GM12865 (cell line): ENCODE measurements at regions not wholly inside any gene's neighbourhood (a gene's known extent, or its start where the extent isn't known, plus 50 kb on each side); places are given as distances from the start of the nearest gene placed in this dataset.

Experiments
- DNase-seq: peaks from one replicate; pipeline ENCODE4 v3.0.0; 2010; ENCODE audit warnings: low read depth
- H3K4me3 ChIP-seq: 2 replicates; pipeline ENCODE4 v1.5.1; 2011; ENCODE audit warnings: mild to moderate bottlenecking, low read depth, low read length, control low read depth
- TF ChIP-seq, protein P1 (sequence below): IDR thresholded peaks from 2 replicates; pipeline ENCODE4 v1.5.1; 2011; ENCODE audit warnings: low read length, control low read depth, low read depth, inconsistent platforms; ENCODE audit not compliant: insufficient read depth; ENCODE audit errors: missing control alignments

DNA sequence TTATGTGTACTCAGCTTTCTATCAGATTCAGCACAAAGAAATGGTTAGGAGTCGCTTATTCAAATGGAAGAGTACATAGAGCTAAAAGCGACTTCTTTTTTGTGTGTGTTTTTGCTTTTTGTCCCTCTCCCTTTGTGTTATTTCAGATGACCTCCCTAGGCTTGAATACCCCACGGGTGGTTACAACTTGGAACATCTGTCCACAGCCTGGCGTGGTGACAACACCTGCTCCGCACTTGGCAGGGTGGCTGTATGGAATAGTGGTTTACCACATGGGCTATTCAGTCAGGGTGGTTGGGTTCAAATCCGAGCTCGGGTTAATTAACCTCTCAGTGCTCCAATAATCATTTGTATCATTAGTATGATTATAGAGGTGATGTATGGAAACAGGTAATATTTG is 151.6 kb upstream of the FREM2 start:
- H3K4me3 ChIP-seq: no peak overlapping the region
- no peak for DNase-seq
- TF ChIP-seq, protein P1, sequence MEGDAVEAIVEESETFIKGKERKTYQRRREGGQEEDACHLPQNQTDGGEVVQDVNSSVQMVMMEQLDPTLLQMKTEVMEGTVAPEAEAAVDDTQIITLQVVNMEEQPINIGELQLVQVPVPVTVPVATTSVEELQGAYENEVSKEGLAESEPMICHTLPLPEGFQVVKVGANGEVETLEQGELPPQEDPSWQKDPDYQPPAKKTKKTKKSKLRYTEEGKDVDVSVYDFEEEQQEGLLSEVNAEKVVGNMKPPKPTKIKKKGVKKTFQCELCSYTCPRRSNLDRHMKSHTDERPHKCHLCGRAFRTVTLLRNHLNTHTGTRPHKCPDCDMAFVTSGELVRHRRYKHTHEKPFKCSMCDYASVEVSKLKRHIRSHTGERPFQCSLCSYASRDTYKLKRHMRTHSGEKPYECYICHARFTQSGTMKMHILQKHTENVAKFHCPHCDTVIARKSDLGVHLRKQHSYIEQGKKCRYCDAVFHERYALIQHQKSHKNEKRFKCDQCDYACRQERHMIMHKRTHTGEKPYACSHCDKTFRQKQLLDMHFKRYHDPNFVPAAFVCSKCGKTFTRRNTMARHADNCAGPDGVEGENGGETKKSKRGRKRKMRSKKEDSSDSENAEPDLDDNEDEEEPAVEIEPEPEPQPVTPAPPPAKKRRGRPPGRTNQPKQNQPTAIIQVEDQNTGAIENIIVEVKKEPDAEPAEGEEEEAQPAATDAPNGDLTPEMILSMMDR: no peak

DNA sequence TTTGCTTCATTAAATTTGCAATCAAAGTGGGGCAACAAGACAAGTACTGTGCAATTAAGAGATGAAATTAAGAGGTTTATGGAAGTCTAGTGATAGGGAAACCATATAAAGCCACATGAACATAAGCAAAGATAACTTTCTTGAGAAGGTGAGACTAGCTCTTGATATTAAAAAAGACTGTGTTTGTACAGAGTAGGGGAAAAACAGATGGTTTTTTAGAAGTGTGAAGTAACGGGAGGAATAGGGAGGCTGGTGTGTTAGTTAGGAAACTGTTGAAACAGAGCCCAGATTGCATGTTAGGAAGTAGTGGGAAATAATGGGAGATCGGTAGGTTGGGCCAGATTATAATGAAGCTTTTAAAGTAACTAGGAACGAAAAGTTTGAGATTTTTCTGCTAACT is 149.8 kb upstream of the FREM2 start:
- H3K4me3 ChIP-seq: no peak overlapping the region
- DNase-seq: no peak
- TF ChIP-seq, protein P1: no peak

DNA sequence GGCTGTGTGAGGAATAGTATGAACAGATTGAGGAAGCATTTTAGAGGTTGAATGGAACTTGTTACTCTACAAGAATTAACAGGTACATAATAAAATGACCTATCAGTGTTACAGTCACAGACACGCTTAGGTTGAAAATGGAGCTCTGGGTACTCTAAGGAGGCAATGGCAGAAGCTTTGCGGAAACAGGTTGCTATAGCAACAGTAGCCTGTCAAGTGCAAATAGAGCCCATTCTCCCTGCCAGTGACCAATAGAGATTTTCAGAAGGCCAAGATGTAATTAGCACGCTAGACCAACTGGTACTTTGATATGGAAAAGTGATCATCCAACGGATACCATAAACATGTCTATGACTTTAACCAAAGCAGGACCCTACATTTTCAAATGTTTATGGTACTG is 148.5 kb upstream of the FREM2 start:
- no peak overlapping the region for H3K4me3 ChIP-seq
- TF ChIP-seq, protein P1: no peak
- DNase-seq: no peak

DNA sequence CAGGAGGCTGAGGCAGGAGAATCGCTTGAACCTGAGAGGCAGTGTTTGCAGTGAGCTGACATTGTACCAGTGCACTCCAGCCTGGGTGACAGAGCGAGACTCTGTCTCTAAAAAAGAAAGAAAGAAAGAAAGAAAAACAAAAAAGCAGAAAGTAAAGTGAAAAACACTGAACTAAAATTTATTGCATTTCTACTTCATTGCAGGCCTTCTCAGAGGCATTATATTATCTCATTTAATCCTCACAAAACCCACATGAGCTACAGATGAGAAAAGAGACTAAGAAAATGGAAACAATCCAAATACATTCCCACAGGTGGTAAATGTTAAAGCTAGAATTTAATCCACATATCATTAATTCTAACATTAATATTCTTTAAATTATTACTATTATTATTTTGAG is 147.2 kb upstream of the FREM2 start:
- no peak overlapping the region for H3K4me3 ChIP-seq
- TF ChIP-seq, protein P1: no peak
- no peak for DNase-seq

DNA sequence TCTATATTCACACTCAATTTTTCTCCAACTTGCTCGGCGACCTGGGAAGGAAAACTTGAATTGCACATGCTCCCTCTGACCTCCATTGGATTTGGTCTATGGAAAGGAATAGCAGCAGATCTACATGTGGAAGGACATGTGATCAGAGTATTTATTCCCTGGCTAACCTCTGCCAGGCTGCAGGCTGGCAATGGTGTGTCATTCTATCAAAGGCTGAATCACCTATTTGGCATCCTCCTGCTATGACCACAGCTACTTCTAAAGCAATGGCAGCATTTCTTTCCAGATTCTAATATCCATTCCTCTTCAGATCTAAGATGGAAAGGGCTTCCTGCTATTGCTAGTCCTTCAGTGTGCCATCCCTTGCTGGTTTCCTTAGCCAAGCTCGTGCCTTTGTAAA is 144.3 kb upstream of the FREM2 start:
- no peak overlapping the region for H3K4me3 ChIP-seq
- TF ChIP-seq, protein P1: no peak
- no peak for DNase-seq

DNA sequence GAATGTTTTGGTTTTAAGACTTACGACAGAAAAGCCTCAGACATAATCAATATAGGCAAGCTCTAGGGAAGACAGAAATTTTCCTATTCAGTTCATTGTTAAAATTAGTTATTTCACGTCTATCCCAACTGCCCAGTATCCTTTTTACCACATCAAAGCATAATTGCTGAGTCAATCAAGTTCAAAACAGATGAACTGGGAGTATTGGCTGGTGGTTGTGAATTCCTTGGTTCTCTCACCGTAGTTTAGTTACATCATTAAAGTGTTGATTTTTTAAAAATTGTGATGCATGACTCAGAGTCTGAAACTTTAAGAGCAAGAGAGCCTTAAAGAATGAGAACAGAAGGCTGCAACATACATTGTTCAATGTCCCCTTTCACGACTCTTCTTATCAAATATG is 143.3 kb upstream of the FREM2 start:
- DNase-seq: no peak
- TF ChIP-seq, protein P1: no peak

DNA sequence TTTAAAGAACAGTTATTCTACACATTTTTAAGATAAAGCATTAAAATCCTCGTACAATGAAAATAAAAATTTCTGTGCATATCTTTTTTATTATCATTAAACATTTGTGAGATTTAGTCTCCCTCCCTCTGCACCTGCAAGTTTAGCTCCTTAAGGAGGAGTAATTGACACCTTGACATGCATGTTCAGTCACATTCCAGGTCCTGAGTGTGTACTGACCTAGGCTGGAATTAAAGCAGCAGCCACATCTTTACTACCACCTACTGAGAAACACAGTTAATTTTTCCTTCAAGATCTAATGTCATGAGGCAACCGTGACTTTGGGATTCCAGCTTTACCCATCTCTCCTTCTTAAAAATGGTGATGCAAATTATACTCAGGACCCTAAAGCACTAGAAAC is 123.1 kb upstream of the FREM2 start:
- DNase-seq: no peak
- TF ChIP-seq, protein P1: no peak
- no peak overlapping the region for H3K4me3 ChIP-seq

More for the DNA sequence above, 143.3 kb upstream of the FREM2 start:
- H3K4me3 ChIP-seq: no peak overlapping the region
